DND-41 (cell line): ENCODE measurements at regions not wholly inside any gene's neighbourhood (a gene's known extent, or its start where the extent isn't known, plus 50 kb on each side); places are given as distances from the start of the nearest gene placed in this dataset.

Experiments
- EZH2 ChIP-seq: IDR thresholded peaks from 3 replicates; pipeline ENCODE4 v1.6.1; 2012; ENCODE audit warnings: borderline replicate concordance, low read depth, mild to moderate bottlenecking, moderate library complexity, low read length, inconsistent platforms; ENCODE audit not compliant: severe bottlenecking
- TF ChIP-seq, protein P1 (sequence below): IDR thresholded peaks from 2 replicates; pipeline ENCODE4 v1.5.1; 2012; ENCODE audit warnings: borderline replicate concordance, low read length, moderate library complexity, mild to moderate bottlenecking; ENCODE audit not compliant: poor library complexity, severe bottlenecking; ENCODE audit errors: extremely low read depth

- TF ChIP-seq, protein P1, sequence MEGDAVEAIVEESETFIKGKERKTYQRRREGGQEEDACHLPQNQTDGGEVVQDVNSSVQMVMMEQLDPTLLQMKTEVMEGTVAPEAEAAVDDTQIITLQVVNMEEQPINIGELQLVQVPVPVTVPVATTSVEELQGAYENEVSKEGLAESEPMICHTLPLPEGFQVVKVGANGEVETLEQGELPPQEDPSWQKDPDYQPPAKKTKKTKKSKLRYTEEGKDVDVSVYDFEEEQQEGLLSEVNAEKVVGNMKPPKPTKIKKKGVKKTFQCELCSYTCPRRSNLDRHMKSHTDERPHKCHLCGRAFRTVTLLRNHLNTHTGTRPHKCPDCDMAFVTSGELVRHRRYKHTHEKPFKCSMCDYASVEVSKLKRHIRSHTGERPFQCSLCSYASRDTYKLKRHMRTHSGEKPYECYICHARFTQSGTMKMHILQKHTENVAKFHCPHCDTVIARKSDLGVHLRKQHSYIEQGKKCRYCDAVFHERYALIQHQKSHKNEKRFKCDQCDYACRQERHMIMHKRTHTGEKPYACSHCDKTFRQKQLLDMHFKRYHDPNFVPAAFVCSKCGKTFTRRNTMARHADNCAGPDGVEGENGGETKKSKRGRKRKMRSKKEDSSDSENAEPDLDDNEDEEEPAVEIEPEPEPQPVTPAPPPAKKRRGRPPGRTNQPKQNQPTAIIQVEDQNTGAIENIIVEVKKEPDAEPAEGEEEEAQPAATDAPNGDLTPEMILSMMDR = no peak
- TF ChIP-seq EZH2 = no peak
These were observed 51.3 kb upstream of the CD44 start for GRCh38 chr11:35087648-35088047.
